ENCODE measurements at regions not wholly inside any gene's neighbourhood (a gene's known extent, or its start where the extent isn't known, plus 50 kb on each side); places are given as distances from the start of the nearest gene placed in this dataset.
"Not testable (repeated sequence)": the region's sequence is repeated elsewhere in the genome, so short reads cannot be mapped to it uniquely, and the experiment has no call there.

DNA sequence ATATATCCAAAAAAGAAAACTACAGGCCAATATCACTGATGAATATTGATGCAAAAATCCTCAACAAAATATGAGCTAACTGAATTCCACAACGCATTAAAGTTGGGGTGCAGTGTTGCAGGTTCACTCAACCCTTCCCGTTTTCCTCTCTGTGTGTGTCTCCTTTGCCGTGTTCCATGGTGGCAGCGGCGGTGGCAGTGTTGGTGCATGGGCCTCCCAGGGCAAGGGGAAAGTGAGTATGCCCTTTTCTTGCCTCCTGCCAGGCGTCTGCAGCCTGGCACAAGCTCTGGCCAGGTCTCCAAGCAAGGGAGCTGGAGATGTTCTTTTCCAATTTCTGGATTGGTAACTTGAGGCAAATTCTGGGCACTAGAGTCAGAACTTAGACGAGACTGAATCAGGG lies 63.4 kb downstream of the GOLGA8B start:
- TF ChIP-seq, protein P1, sequence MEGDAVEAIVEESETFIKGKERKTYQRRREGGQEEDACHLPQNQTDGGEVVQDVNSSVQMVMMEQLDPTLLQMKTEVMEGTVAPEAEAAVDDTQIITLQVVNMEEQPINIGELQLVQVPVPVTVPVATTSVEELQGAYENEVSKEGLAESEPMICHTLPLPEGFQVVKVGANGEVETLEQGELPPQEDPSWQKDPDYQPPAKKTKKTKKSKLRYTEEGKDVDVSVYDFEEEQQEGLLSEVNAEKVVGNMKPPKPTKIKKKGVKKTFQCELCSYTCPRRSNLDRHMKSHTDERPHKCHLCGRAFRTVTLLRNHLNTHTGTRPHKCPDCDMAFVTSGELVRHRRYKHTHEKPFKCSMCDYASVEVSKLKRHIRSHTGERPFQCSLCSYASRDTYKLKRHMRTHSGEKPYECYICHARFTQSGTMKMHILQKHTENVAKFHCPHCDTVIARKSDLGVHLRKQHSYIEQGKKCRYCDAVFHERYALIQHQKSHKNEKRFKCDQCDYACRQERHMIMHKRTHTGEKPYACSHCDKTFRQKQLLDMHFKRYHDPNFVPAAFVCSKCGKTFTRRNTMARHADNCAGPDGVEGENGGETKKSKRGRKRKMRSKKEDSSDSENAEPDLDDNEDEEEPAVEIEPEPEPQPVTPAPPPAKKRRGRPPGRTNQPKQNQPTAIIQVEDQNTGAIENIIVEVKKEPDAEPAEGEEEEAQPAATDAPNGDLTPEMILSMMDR (conservative IDR thresholded peaks at IDR 0.05; ENCODE audit: low read length), result not testable (repeated sequence)
- TF ChIP-seq EZH2phosphoT487 (IDR thresholded peaks at IDR 0.05; ENCODE audit: borderline replicate concordance), result not testable (repeated sequence)

Measured in Loucy (cell line).